ENCODE measurements at regions not wholly inside any gene's neighbourhood (a gene's known extent, or its start where the extent isn't known, plus 50 kb on each side); places are given as distances from the start of the nearest gene placed in this dataset.

DNA sequence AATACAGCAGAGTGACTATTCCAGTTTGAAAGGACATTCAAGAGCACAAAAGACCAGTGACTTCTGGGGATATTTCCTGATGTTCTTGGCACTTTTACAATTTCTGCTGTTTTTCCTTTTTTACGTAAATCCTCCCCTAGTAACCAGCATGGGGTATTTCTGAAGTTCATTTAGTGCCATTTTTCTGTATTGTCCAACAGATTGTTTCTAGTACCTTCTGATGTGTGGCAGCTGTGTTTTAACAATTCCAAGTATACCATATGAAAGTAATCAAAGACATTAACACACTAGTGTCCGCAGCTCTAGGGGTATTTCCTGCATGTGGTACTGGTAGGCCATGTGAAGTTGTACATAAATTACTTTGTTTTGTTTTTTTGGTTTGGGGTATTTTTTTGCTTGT is 53.0 kb upstream of the SMARCA2 start:
- no peaks in the 10 kb centered on the region for H3K9me3 ChIP-seq (ENCODE audit: low read depth, low read length)
- no peak for DNase-seq (ENCODE audit: low read depth, low spot score)
- H3K4me3 ChIP-seq = peak overlapping the region; percentile 9; the same call in 1 of the 2 replicates
- no peak overlapping the region for H3K27ac ChIP-seq
- H3K36me3 ChIP-seq (ENCODE audit: insufficient read depth, low read length) = no peaks in the 10 kb centered on the region
- TF ChIP-seq EZH2 (IDR thresholded peaks at IDR 0.05) (no peak), POLR2AphosphoS5 (IDR thresholded peaks at IDR 0.05; ENCODE audit: borderline replicate concordance, low read depth, low read length) (no peak), FOXP2 (optimal IDR thresholded peaks at IDR 0.05; ENCODE audit: control extremely low read depth, extremely low read length, insufficient read depth) (no peak)
- peak overlapping the region; percentile 32 for H3K9ac ChIP-seq (ENCODE audit: insufficient read length)

DNA sequence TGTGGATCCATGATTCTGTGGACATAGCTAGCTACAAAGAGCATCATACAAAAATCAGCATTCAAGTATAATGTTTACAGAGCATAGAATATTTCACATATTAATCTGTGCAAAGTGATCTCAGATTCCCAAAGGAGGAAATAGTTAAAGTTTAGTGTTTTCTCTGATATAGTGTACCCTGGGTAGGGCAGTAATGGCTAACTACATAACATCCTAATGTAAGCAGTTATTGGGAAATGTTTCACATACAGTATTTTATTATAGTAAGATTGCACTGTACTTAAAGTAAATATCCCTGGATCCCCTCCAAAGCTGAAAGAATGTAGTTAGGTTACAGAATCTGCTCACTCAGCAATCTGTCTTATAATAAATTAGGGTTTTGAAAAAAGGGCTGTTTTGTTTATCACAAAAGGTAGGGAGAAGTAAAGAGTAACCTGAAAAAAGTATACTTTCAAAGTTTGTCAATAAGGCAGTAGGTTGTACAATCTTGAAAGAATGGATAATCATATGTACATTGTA is 52.5 kb upstream of the SMARCA2 start:
- TF ChIP-seq FOXP2 (optimal IDR thresholded peaks at IDR 0.05; ENCODE audit: control extremely low read depth, extremely low read length, insufficient read depth) (no peak), POLR2AphosphoS5 (IDR thresholded peaks at IDR 0.05; ENCODE audit: borderline replicate concordance, low read depth, low read length) (no peak), EZH2 (IDR thresholded peaks at IDR 0.05) (no peak)
- no peaks in the 10 kb centered on the region for H3K36me3 ChIP-seq (ENCODE audit: insufficient read depth, low read length)
- no peak overlapping the region for H3K27ac ChIP-seq
- DNase-seq (ENCODE audit: low read depth, low spot score) = peak; percentile 12
- peak overlapping the region; percentile 9; the same call in 1 of the 2 replicates for H3K4me3 ChIP-seq
- no peaks in the 10 kb centered on the region for H3K9me3 ChIP-seq (ENCODE audit: low read depth, low read length)
- H3K9ac ChIP-seq (ENCODE audit: insufficient read length) = no peak overlapping the region

DNA sequence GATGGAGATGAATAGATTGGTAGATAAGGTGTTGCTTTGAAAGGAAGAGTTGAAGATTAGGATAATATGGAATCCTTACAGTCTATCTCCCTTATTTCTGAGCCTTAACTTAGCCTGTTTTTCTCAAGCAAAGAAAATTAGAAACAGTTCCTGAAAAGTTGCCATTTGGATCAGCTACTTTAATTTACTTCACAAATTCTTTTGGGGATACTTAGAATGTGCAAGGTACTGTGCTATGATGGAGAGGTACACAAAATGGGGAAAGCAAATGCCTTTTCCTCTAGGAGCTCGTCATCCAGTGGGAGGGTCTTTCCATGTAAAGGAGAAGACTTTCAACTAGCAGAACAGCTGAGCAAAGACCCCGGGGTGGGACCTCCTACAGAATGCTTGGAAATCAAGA is 51.1 kb upstream of the SMARCA2 start:
- DNase-seq (ENCODE audit: low read depth, low spot score) = no peak
- no peak overlapping the region for H3K9ac ChIP-seq (ENCODE audit: insufficient read length)
- no peaks in the 10 kb centered on the region for H3K9me3 ChIP-seq (ENCODE audit: low read depth, low read length)
- no peak overlapping the region for H3K27ac ChIP-seq
- H3K4me3 ChIP-seq = no peak overlapping the region
- H3K36me3 ChIP-seq (ENCODE audit: insufficient read depth, low read length) = no peaks in the 10 kb centered on the region
- TF ChIP-seq FOXP2 (optimal IDR thresholded peaks at IDR 0.05; ENCODE audit: control extremely low read depth, extremely low read length, insufficient read depth) (no peak), EZH2 (IDR thresholded peaks at IDR 0.05) (no peak), POLR2AphosphoS5 (IDR thresholded peaks at IDR 0.05; ENCODE audit: borderline replicate concordance, low read depth, low read length) (no peak)
